ENCODE measurements at regions not wholly inside any gene's neighbourhood (a gene's known extent, or its start where the extent isn't known, plus 50 kb on each side); places are given as distances from the start of the nearest gene placed in this dataset.

DNA sequence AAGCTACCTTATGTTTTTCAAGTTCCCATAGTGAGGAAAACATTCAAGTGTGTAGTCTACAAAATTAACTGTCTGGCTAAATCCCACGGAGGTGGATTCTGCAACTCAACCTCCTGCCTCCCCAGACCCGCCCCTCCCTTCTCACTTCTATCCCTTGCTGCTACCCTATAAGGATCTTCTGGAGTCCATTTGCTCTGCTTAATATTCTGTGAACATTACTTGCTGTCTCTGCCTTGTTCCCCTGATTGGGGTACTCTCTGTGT, 163.2 kb downstream of the KCNE4 start:
- DNase-seq, result no peak
- Histone ChIP-seq H3K9me3 (peaks cover 0 to 8% (median 6%) of the 10 kb centered on the region in 3 donors), H3K27ac (peak overlapping the region in 1 of 2 donors; percentile 32), H3K36me3 (no peaks in the 10 kb centered on the region), H3K4me1 (peaks cover 0 to 16% (median 3%) of the 10 kb centered on the region in 4 donors), H3K27me3 (no peaks in the 10 kb centered on the region), H3K4me3 (no peak overlapping the region)
- no peak for TF ChIP-seq CTCF (IDR thresholded peaks at IDR 0.05)
- intact Hi-C loops (cut with DNase I; ENCODE audit: low total_unique reads), result no loop called here

DNA sequence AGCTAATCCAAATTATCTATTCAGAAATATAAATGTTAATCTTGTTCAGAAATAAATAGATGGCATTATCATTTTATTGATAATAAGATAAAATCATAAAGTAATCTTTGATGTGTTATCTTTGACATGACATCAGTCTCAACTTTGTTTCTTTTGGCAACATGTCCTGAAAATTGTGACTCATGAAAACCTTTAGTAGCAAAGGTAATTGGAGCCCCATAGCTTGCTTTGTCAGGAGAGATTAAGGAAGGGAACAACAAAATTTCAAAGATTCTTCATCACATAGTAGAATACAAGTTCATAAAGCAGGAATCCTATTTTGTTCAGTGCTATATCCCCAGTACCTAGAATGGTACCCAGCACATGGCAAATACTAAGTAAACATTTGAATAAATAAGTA, 165.4 kb downstream of the KCNE4 start:
- Histone ChIP-seq H3K9me3 (no peaks in the 10 kb centered on the region), H3K27ac (no peak overlapping the region), H3K36me3 (no peaks in the 10 kb centered on the region), H3K27me3 (no peaks in the 10 kb centered on the region), H3K4me1 (peaks cover 0 to 22% (median 3%) of the 10 kb centered on the region in 4 donors), H3K4me3 (no peak overlapping the region)
- no peak for TF ChIP-seq CTCF (IDR thresholded peaks at IDR 0.05)
- intact Hi-C loops (cut with DNase I; ENCODE audit: low total_unique reads), result no loop called here
- no peak for DNase-seq

- Histone ChIP-seq H3K27ac (no peak overlapping the region), H3K4me3 (no peak overlapping the region), H3K9me3 (no peaks in the 10 kb centered on the region), H3K36me3 (no peaks in the 10 kb centered on the region), H3K4me1 (peaks cover 0 to 25% (median 3%) of the 10 kb centered on the region in 4 donors), H3K27me3 (no peaks in the 10 kb centered on the region)
- DNase-seq, result no peak
- intact Hi-C loops (cut with DNase I; ENCODE audit: low total_unique reads), result no loop called here
- TF ChIP-seq CTCF (IDR thresholded peaks at IDR 0.05), result no peak
Measured at GRCh38 chr2:223218587-223219178, 166.7 kb downstream of the KCNE4 start.

GRCh38 chr2:223219872-223220657, 168.1 kb downstream of the KCNE4 start:
- Histone ChIP-seq H3K4me1 (peaks cover 0 to 17% (median 3%) of the 10 kb centered on the region in 4 donors), H3K9me3 (no peaks in the 10 kb centered on the region), H3K36me3 (no peaks in the 10 kb centered on the region), H3K4me3 (no peak overlapping the region), H3K27ac (no peak overlapping the region), H3K27me3 (no peaks in the 10 kb centered on the region)
- intact Hi-C loops (cut with DNase I; ENCODE audit: low total_unique reads), result no loop called here
- DNase-seq, result no peak
- TF ChIP-seq CTCF (IDR thresholded peaks at IDR 0.05), result no peak

DNA sequence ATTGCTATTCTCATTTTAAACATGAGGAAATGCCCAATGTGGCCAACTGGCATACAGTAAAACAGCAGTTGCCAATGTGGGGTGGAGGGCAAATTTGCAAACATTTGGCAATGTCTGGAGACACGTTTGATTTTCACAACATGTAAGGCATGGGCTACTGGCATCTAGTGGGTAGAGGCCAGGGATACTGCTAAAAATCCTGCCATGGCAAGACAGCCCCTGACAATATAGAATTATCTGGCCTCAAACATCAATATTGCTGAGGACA, 168.6 kb downstream of the KCNE4 start:
- Histone ChIP-seq H3K27ac (no peak overlapping the region), H3K27me3 (no peaks in the 10 kb centered on the region), H3K4me1 (peaks cover 0 to 12% (median under 1%) of the 10 kb centered on the region in 4 donors), H3K4me3 (no peak overlapping the region), H3K9me3 (no peaks in the 10 kb centered on the region), H3K36me3 (no peaks in the 10 kb centered on the region)
- DNase-seq, result no peak
- intact Hi-C loops (cut with DNase I; ENCODE audit: low total_unique reads), result no loop called here
- TF ChIP-seq CTCF (IDR thresholded peaks at IDR 0.05), result no peak
